IPS DF 6.9 (cell line): ENCODE measurements at regions not wholly inside any gene's neighbourhood (a gene's known extent, or its start where the extent isn't known, plus 50 kb on each side); places are given as distances from the start of the nearest gene placed in this dataset.
"Not testable (repeated sequence)": the region's sequence is repeated elsewhere in the genome, so short reads cannot be mapped to it uniquely, and the experiment has no call there.

ENCODE experiments used
- DNase-seq: peaks from one replicate; pipeline ENCODE4 v3.0.0-alpha.2; 2013; ENCODE audit warnings: low read depth, low spot score
- H3K27ac ChIP-seq: one replicate; pipeline ENCODE4 v1.5.1; 2013; ENCODE audit warnings: low read length, control low read depth
- H3K27me3 ChIP-seq: 2 replicates; pipeline ENCODE4 v1.6.1; 2013; ENCODE audit warnings: mild to moderate bottlenecking, low read length; ENCODE audit not compliant: control insufficient read depth, insufficient read depth
- H3K36me3 ChIP-seq: 2 replicates; pipeline ENCODE4 v1.6.1; 2013; ENCODE audit warnings: low read length; ENCODE audit not compliant: control insufficient read depth, insufficient read depth
- H3K4me1 ChIP-seq: 2 replicates; pipeline ENCODE4 v1.6.1; 2013; ENCODE audit warnings: low read length; ENCODE audit not compliant: control insufficient read depth, insufficient read depth
- H3K4me3 ChIP-seq: 2 replicates; pipeline ENCODE4 v1.5.1; 2013; ENCODE audit warnings: mild to moderate bottlenecking, low read length
- H3K9me3 ChIP-seq: 2 replicates; pipeline ENCODE4 v1.6.1; 2013; ENCODE audit warnings: low read length, inconsistent platforms; ENCODE audit not compliant: control insufficient read depth, insufficient read depth
- WGBS: extraction: QIAGEN DNeasy Blood & Tissue Kit; methylation state at CpG from one replicate; pipeline ENCODE4 v1.1.7; 2013; ENCODE audit warnings: mixed read lengths, missing lambda C conversion rate; ENCODE audit not compliant: insufficient read length, insufficient coverage; 5-methylcytosine and 5-hydroxymethylcytosine counted together

- WGBS, result no CpG with 5 or more reads among the region's 4 CpGs
- Histone ChIP-seq H3K36me3 (no peaks in the 10 kb centered on the region), H3K27me3 (no peaks in the 10 kb centered on the region), H3K9me3 (no peaks in the 10 kb centered on the region), H3K4me3 (no peak overlapping the region), H3K27ac (no peak overlapping the region), H3K4me1 (no peaks in the 10 kb centered on the region)
- DNase-seq, result no peak
These were observed 65.4 kb upstream of the APBB1IP start for GRCh38 chr10:26372513-26373354.

GRCh38 chr10:26374426-26374825, 63.7 kb upstream of the APBB1IP start:
- no peak overlapping the region for H3K4me3 ChIP-seq
- no peak for DNase-seq
- H3K27me3 ChIP-seq, result no peaks in the 10 kb centered on the region
- H3K27ac ChIP-seq, result no peak overlapping the region
- no peaks in the 10 kb centered on the region for H3K9me3 ChIP-seq
- no peaks in the 10 kb centered on the region for H3K4me1 ChIP-seq
- WGBS, result no CpG with 5 or more reads among the region's 4 CpGs
- no peaks in the 10 kb centered on the region for H3K36me3 ChIP-seq

- DNase-seq, H3K36me3 ChIP-seq, H3K4me3 ChIP-seq, H3K9me3 ChIP-seq, H3K4me1 ChIP-seq, H3K27ac ChIP-seq, H3K27me3 ChIP-seq: not testable (repeated sequence)
- WGBS, result no CpG with 5 or more reads among the region's 9 CpGs
These were observed 60.8 kb upstream of the APBB1IP start for GRCh38 chr10:26377224-26377810.

GRCh38 chr10:26378861-26379294, 59.3 kb upstream of the APBB1IP start:
- no peak overlapping the region for H3K27ac ChIP-seq
- no peak overlapping the region for H3K4me3 ChIP-seq
- H3K36me3 ChIP-seq, result no peaks in the 10 kb centered on the region
- no peaks in the 10 kb centered on the region for H3K27me3 ChIP-seq
- no peak for DNase-seq
- H3K9me3 ChIP-seq, result no peaks in the 10 kb centered on the region
- no CpG with 5 or more reads among the region's 5 CpGs for WGBS
- H3K4me1 ChIP-seq, result no peaks in the 10 kb centered on the region

GRCh38 chr10:26380815-26381214, 57.3 kb upstream of the APBB1IP start:
- WGBS, result no CpG with 5 or more reads among the region's 5 CpGs
- no peaks in the 10 kb centered on the region for H3K36me3 ChIP-seq
- no peak for DNase-seq
- no peak overlapping the region for H3K4me3 ChIP-seq
- no peaks in the 10 kb centered on the region for H3K9me3 ChIP-seq
- H3K27me3 ChIP-seq, result no peaks in the 10 kb centered on the region
- H3K27ac ChIP-seq, result no peak overlapping the region
- H3K4me1 ChIP-seq, result no peaks in the 10 kb centered on the region

- H3K27me3 ChIP-seq, result no peaks in the 10 kb centered on the region
- WGBS, result no CpG with 5 or more reads among the region's 1 CpG
- H3K27ac ChIP-seq, result no peak overlapping the region
These were observed 56.2 kb upstream of the APBB1IP start for GRCh38 chr10:26381986-26382385.

GRCh38 chr10:26384600-26384999, 53.5 kb upstream of the APBB1IP start:
- no peaks in the 10 kb centered on the region for H3K36me3 ChIP-seq
- no peaks in the 10 kb centered on the region for H3K27me3 ChIP-seq
- no peaks in the 10 kb centered on the region for H3K9me3 ChIP-seq
- no peak overlapping the region for H3K4me3 ChIP-seq
- no peaks in the 10 kb centered on the region for H3K4me1 ChIP-seq
- no CpG with 5 or more reads among the region's 3 CpGs for WGBS
- no peak overlapping the region for H3K27ac ChIP-seq
- no peak for DNase-seq

More at GRCh38 chr10:26381986-26382385, 56.2 kb upstream of the APBB1IP start:
- no peak for DNase-seq
- no peaks in the 10 kb centered on the region for H3K4me1 ChIP-seq
- no peak overlapping the region for H3K4me3 ChIP-seq
- H3K9me3 ChIP-seq, result no peaks in the 10 kb centered on the region
- no peaks in the 10 kb centered on the region for H3K36me3 ChIP-seq

GRCh38 chr10:26385443-26385842, 52.7 kb upstream of the APBB1IP start:
- no peaks in the 10 kb centered on the region for H3K27me3 ChIP-seq
- no peaks in the 10 kb centered on the region for H3K36me3 ChIP-seq
- no CpG with 5 or more reads among the region's 4 CpGs for WGBS
- H3K9me3 ChIP-seq, result no peaks in the 10 kb centered on the region
- no peak for DNase-seq
- H3K4me1 ChIP-seq, result no peaks in the 10 kb centered on the region
- no peak overlapping the region for H3K27ac ChIP-seq
- no peak overlapping the region for H3K4me3 ChIP-seq

- H3K36me3 ChIP-seq, result no peaks in the 10 kb centered on the region; the same call in 1 of the 2 replicates
- no peak overlapping the region for H3K4me3 ChIP-seq
- H3K27ac ChIP-seq, result no peak overlapping the region
- H3K4me1 ChIP-seq, result no peaks in the 10 kb centered on the region
- no peak for DNase-seq
- WGBS, result no CpG with 5 or more reads among the region's 4 CpGs
- no peaks in the 10 kb centered on the region for H3K9me3 ChIP-seq
- H3K27me3 ChIP-seq, result no peaks in the 10 kb centered on the region; the same call in 1 of the 2 replicates
These were observed 51.4 kb upstream of the APBB1IP start for GRCh38 chr10:26386781-26387180.
